NCI-H748 (cell line): ENCODE measurements at regions not wholly inside any gene's neighbourhood (a gene's known extent, or its start where the extent isn't known, plus 50 kb on each side); places are given as distances from the start of the nearest gene placed in this dataset.

Experiments
- DNase-seq: peaks from one replicate; lab custom pipeline; 2025; ENCODE audit not compliant: unreplicated experiment; lab: John Stamatoyannopoulos, UW

DNA sequence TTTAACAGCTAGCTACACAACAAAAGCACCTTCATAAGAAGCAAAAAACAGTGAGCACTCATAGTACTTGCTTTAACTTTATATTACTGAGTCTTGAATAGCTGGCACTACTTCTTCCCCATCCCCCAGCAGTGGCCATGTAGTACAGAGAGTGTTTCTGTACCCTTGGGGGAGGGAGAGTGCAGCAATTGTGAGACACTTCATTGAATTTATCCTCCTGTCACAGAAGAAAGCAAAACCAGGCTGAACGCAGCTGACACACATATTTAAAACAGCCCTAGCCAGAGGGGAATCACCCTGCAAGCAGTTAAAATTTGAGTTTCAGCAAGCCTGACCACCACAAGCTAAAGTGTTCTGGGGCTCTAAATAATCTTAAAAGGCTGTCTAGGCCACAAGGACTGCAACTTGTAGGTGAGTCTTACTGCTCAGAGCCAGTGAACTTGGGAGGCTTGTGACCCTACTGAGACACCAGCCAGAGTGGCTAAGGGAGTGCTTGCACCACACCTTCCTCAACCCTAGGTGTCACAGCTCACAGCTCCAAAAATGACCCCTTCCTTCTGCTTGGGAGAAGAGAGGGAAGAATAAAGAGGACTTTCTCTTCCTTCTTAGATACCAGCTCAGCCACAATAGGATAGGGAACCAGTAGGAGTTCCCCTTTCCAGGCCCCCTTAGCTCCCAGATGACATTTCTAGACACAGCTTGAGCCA, 97.7 kb upstream of the MEOX2 start:
- DNase-seq, result no peak

GRCh38 chr7:15782656-15783055, 96.2 kb upstream of the MEOX2 start:
- DNase-seq, result no peak

GRCh38 chr7:15781944-15782343, 95.5 kb upstream of the MEOX2 start:
- DNase-seq, result no peak

- no peak for DNase-seq
Observed at GRCh38 chr7:15780271-15780670, 93.8 kb upstream of the MEOX2 start.

DNA sequence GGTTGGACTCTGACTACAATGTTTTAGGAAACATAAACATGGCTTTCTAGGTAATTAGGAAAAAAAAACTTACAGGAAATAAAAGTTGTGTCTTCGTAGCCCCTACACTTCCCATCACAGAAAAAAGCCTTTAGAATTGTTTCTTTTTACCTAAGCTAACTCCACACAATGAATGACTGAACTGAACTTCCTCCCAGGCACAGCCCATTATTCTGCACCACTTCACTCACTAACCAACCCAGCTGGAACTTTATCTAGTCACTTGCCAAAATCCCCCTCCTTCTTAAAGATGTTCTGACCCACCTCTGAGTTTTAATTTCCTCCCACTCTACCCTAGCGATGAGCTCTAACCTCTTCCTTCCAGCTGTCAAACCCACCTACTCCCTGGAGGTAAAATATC, 91.7 kb upstream of the MEOX2 start:
- DNase-seq, result no peak

DNA sequence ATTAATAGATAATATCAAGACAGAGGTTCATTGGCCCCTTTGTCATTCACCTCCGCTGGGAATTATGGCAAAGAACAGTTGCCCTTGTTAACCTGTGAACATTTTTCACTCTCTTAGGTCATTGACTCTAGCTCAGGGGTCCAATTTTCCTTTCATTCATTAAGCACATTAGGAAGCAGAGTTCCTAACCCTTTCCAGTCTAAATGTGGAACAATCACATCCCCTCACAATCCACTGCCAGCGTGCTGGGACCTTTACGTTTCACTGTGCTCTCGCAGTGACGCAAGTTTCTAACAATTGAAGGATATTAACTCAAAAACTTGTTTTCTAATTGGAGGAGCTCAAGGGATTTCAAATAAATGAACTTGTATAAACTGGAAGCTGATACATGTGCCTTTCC, 79.3 kb upstream of the MEOX2 start:
- no peak for DNase-seq

- peak; percentile 45 for DNase-seq
Observed at GRCh38 chr7:15764851-15765382, 78.4 kb upstream of the MEOX2 start.

GRCh38 chr7:15764010-15764409, 77.5 kb upstream of the MEOX2 start:
- DNase-seq, result no peak

- no peak for DNase-seq
Observed at GRCh38 chr7:15757041-15758000, 70.8 kb upstream of the MEOX2 start.

- no peak for DNase-seq
Observed at GRCh38 chr7:15755061-15755460, 68.6 kb upstream of the MEOX2 start.

GRCh38 chr7:15753887-15754579, 67.5 kb upstream of the MEOX2 start:
- no peak for DNase-seq

GRCh38 chr7:15752377-15752776, 65.9 kb upstream of the MEOX2 start:
- DNase-seq, result no peak

- no peak for DNase-seq
Observed at GRCh38 chr7:15751191-15751701, 64.8 kb upstream of the MEOX2 start.

DNA sequence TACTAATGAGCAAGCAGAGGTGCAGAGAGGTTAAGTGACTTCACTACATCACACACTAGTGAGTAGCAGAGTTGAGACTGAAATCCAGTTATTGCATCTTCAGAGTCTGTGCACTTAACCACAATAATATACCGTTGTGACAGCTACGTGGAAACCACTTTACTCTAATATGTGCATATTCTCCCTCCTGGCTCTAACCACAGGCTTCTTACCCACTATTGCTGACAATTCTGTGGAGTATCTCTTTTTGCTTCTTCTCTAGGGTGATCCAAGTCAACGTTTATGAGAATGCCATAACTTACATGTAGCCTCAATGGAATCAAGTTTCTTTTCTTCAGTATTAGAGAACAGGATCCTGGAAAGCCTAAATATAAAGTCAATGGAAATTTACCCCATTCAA, 64.2 kb upstream of the MEOX2 start:
- DNase-seq, result no peak

- no peak for DNase-seq
Observed at GRCh38 chr7:15749631-15750030, 63.1 kb upstream of the MEOX2 start.

- DNase-seq, result no peak
Observed at GRCh38 chr7:15747712-15748111, 61.2 kb upstream of the MEOX2 start.

- DNase-seq, result no peak
Observed at GRCh38 chr7:15747301-15747700, 60.8 kb upstream of the MEOX2 start.

GRCh38 chr7:15743926-15744480, 57.5 kb upstream of the MEOX2 start:
- DNase-seq, result no peak

DNA sequence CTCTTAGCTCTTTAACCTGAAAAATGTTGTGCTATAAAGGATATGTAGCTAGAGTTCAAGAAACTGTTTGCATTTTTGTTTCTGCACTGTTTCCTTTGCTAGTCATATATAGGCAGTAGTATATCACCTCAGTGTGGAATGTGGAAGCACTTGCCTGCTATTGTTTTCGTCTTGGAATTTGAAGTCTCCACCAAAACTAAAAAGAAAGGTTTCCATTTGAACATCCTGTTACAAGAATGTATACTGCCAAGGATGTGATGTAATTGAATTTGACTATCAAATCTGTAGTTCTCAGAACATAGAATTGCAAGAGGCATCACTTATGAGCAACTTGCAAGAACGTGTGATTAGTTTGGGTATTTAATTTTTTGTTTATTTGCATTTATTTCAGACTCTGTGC, 51.1 kb upstream of the MEOX2 start:
- DNase-seq, result no peak
